Activated gamma-delta T cell treated with anti-CD3 and anti-CD28 coated beads, Interleukin-2, amount 50 U/mL, for 16 hours (primary cell): ENCODE measurements at regions not wholly inside any gene's neighbourhood (a gene's known extent, or its start where the extent isn't known, plus 50 kb on each side); places are given as distances from the start of the nearest gene placed in this dataset.

Experiments used
- DNase-seq: peaks from one replicate; pipeline ENCODE4 v3.0.0-alpha.2; 2020; ENCODE audit warnings: low read depth

- DNase-seq = no peak
These were observed 86.3 kb upstream of the TNRC6C start for GRCh38 chr17:77872199-77872598.

DNA sequence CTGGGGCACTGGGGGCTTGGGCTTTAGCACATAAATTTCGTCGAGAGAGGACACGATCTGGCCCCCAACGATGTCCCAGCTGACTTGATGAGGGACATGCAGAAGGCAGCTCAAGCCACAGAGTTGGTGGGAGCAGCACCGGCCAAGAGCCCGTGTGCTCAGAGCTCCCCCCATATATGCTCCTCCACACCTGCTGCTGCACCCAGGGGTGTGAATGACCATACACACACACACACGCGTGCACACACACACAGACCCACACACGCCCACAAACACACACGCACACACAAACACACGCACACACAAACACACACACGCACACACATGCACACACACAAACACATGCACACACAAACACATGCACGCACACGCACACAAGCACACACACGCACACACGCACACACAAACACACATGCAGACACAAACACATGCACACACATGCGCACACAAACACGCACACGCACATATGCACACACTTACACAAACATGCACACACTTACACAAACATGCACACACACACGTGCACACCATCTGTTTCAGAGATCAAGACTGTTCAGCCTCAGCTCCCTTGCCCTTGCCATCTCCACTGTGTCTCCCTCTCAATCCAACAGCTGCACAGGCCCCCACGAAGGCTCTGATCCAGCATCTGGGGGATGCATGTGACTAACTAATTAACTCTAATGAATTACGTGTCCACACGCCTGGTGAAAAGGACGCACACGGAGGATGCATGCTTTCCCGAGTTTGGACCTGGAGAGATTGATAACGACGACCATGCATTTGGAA, 85.6 kb upstream of the TNRC6C start:
- no peak for DNase-seq

DNA sequence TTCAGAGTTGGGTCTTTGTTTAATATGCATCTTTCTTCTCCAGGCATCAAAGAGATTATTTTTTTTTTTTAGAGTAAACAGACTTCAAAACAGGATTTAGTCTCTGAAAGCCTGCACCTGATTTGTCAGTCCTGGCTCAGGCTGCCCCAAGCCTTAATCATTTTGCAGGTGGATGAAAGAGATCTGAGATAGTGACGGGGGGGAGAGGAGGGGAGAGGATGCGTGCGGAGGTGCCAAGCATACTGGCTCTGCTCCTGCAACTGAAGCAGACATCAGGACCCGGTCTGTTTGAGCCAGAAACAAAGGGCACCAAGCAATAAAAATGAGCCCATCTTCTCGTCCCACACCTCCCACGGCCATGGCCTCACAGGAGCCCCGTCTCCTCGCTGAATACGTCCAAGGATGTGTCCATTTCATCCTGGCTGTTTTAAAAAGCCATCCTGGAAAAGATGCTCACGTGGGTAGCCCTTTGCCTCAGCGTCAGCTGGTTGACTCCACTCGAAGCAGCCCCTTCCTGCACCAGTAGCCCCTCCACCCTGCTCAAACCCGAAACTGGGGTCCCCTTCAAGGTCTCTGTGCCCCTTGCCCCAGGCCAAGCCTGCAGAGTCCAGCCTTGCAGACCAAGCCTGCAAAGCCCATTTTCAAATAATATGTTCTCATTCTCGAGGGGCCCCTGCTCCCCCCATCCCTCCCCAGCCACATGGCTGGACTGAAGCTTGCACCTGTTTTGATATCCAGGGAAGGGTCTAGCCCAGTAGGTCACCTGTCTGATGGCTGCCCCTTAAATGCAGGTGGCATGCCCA, 84.8 kb upstream of the TNRC6C start:
- DNase-seq = no peak

- no peak for DNase-seq
These were observed 84.0 kb upstream of the TNRC6C start for GRCh38 chr17:77874303-77875050.

DNA sequence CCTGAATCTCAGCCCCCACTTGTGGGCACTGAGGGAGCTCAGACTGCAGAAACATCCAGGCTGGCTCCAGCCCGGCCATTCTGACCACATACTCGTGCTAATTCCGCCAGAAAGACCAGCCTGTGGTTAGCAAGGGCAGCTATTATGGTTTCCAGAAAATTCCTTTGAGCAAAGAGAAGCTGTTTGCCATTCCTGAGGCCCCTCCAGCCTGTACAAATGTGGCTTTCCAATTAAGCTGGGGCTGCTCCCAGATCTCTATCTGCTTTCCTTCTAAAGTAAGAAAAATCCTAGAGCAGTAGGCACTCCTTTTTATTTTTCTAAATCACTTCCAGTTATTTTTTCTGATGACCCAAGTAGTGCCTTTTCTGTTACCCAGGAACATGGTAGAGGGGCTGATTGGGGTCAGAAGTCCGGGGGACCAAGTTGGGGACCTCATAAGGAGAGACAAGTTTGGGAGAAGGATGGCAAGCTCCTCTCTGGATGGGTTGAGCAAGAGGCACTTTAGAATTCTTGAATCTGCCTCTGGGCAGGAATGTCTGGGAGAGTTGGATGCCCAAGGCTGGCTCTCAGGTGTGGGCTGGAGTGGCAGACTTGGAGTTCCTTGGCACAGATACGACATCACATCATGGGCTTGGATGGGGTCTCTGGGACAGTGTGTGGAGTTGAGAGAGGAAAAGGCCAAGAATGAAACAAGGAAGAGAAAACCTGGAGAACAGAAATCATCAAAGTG, 83.3 kb upstream of the TNRC6C start:
- DNase-seq = no peak

DNA sequence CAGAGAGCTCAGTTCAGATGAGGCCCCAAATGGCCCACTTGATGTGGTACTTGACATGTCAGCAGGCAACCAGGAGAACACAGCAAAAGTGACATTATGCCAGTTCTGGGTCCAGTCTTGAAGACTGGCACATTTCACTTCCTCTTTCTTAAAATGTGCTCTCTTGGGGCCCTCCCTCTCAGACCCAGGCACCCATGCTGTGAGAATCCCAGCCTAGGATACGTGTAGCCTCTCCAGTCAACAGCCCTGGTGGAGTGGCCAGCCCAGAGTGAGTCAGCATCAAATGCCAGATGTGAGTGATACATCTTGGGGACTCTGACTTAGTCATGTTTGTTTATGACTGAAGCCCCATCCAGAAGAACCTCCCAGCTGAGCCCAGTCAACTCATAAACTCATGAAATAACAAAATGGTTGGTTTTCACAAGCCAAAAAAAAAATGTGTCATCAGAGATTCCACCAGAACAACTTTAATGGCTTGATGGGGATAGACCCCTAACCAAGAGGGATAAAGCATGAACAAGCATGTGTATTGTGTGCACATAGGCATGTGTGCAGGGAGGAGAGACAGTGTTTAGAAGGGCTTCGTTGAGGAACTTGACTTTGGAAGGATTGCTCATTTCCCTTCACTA, 82.5 kb upstream of the TNRC6C start:
- no peak for DNase-seq

DNA sequence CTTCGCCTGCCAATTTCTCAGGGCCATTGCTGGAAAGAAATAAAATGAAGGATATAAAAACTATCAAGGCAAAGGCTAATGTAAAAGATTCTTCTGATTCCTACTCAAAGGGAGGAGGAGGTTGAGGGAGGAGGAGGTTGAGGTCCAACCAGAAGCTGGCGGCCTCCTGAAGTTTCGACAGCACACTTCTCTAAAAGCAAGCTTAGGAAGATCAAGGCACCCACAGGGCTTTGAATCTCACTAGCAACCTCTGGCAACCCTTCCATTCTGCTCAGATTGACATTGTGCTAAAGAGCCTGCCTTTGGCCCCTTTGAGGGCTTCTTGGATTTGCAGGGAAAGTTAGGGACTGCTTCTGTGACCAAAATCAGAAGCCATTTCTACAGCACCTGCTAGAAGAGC, 81.5 kb upstream of the TNRC6C start:
- DNase-seq = no peak

GRCh38 chr17:77877646-77878355, 80.7 kb upstream of the TNRC6C start:
- DNase-seq = no peak

DNA sequence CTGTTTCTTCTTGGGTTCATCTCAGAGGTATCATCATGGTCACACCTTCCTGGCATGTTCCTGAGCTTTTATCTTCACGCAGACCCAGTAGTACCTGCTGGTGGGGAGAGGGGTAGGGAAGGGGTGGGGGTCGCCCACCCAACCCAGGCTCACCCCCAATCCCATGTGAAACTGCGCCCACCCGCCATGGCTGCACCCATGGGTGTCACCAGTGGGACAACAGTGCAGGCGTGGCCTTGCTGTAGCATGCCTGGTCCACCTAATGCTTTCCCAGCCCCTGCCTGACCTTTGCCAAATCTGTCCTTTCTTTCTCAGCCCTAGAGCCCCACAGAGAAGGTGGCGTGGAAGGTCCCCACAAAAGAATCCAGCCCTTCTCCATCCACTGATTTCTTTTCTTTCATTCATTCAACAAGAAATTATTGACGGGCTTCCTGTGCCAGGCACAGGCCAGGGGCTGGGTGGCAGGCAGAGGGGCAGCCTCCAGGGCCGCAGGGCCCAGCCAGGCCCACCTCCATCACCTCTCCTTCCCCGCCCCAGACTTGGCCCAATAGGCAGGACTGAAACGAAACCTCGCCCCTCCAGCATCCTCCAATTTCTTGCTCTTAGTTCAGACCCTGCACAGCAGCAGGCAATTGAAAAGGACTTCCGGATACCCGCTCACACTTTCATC, 79.1 kb upstream of the TNRC6C start:
- no peak for DNase-seq

DNA sequence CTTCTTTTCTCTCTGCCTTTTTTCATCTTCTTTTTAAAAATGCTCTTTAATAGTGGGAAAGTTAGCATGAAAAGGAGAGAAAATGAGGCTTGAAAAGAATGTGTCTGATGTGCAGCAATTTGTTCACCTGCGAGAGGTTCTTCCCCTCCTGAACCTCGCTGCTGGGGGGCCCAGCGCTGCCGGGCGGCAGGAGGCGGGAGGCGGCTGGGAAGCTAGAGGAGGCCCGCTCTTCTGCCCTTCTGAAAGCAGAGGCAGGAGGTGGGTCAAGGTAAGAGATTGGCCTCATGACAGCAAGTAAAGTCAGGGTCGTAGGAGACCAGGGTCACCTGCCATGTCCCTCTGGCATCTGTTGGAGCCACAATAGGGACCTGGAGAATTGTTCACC, 78.6 kb upstream of the TNRC6C start:
- no peak for DNase-seq

DNA sequence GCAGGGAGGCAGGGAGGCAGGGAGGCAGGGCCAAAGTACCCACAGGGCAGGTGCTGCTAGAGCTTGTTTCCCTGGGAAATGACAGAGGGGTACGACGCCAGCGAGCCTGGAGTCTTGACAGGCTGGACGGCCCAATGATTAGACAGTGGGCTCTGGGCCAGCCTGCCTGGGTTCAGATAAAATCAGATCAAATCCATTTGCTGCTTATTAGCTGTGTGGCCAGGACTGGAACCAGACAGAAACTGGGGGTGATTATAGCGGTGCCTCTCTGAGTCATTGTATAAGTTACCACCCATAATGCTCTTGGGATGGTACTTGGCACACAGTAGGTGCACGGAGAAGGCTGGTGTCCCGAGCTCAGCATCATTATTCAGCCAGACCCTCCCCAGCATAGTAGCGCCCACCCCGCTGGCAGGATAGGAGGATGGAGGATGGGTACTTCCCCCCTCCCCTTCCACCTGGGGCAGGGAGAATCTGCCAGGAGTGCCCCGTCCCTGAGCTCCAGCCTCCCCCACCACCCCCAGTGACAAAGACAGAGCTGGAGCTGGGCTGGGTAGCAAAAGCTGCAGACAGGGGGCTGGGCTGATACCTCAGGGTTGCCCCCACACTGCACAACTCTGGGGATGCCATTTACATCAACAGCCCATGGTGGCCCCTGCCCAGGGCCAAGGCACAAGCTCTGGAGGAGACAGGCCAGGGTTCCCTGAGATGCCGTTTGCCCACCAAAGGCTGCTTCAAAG, 77.6 kb upstream of the TNRC6C start:
- DNase-seq = no peak

DNA sequence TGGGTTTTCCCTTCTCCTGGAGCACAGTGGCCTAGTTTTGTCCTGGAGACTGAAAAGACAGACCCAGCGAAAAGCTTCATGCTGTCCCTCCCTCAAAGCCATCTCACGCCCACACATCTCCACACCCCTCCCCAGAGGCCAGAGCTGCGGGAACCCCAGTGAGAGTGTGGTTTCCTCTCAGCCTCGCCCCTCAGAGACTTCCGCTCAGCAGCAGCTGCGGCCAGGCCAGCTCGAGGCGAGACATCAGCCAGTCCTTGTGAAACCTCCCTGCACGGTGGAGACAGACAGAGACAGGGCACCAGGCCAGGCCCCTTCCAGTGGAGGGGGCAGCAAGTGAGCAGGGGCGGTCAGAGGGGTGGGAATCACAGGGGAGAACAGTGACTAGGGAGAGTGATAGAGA, 77.0 kb upstream of the TNRC6C start:
- peak; percentile 71 for DNase-seq

- no peak for DNase-seq
These were observed 76.5 kb upstream of the TNRC6C start for GRCh38 chr17:77882040-77882439.

GRCh38 chr17:77882481-77883212, 75.9 kb upstream of the TNRC6C start:
- DNase-seq = peak; percentile 70

- DNase-seq = no peak
These were observed 75.3 kb upstream of the TNRC6C start for GRCh38 chr17:77883213-77883650.

DNA sequence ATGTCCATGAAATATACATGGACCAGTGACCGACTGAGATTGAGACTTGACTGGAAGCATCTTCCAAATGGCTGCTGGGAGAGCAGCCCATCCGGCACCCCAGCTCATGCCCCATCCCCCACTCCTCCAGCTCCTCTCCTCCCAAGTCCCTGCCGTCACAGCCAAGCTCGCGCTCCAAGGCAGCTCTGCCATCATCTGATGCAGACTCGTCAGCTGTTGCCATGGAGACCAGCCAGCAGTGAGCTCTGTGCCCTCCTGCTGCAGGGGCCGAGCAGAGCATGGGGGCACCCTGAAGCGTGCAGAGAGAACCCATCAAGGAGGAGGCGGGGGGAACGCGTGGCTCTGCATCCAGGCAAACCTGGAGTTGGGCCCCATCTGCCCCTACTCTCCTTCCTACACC, 74.5 kb upstream of the TNRC6C start:
- DNase-seq = no peak

DNA sequence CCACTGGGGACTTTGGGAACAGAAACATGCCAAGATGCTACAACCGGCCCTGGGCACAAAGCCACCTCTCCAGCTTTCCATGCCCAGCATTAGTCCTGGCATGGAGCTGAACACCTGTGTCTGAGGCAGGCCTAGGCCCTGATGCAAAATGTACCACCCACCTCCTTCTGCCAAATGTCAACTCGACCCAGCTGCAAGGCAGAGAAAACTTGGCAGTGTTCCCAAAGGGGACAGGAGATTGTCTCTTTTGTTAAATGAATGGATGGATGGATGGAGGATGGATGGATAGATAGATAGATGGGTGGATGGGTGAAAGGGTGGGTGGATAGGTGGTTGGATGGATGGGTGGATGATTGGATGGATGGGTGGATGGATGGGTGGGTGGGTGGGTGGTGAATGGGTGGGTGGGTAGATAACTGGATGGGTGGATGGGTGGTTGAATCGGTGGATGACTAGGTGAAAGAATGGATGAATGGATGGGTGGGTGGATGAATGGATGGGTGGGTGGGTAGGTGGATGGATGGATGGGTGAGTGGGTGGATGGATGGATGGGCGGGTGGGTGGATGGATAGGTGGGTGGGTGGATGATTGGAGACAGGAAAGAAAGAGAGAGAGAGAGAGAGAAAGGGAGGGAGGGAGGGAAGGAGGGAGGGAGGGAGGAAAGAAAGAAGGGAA, 73.4 kb upstream of the TNRC6C start:
- DNase-seq = no peak

- DNase-seq = no peak
These were observed 72.7 kb upstream of the TNRC6C start for GRCh38 chr17:77885678-77886386.
